ENCODE measurements at regions not wholly inside any gene's neighbourhood (a gene's known extent, or its start where the extent isn't known, plus 50 kb on each side); places are given as distances from the start of the nearest gene placed in this dataset.
"Not testable (repeated sequence)": the region's sequence is repeated elsewhere in the genome, so short reads cannot be mapped to it uniquely, and the experiment has no call there.

DNA sequence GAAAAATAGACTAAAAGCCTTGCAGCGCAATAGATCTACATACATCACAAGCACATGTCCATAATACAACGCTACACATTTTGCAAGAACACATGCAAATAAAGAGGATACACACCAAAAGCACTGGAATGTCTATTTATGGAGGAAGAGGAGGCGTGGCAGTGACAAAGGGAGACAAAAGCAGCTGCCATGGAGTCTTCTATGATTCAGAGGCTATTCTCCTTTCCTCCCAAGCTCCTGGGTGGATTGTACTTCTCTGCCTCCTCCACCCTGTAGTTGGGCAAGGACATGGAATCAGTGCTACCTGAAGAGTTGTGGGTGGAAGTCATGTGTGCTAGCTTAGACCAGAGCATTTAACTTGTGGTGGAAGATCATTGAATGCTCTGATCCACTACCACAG is 57.9 kb upstream of the ABHD2 start:
- no peak overlapping the region for H3K4me3 ChIP-seq
- H3K4me1 ChIP-seq, result no peaks in the 10 kb centered on the region
- H3K9me3 Mint-ChIP-seq, result peaks cover 3% of the 10 kb centered on the region
- peaks cover 2% of the 10 kb centered on the region for H3K27me3 Mint-ChIP-seq (ENCODE audit: insufficient read depth, low read depth)
- no peak overlapping the region for H3K9ac ChIP-seq
- H3K36me3 Mint-ChIP-seq, result no peaks in the 10 kb centered on the region
- H3F3A ChIP-seq (ENCODE audit: low read depth), result peaks cover 9% of the 10 kb centered on the region
- no peak overlapping the region for H3K4me2 ChIP-seq
- DNase-seq (ENCODE audit: low spot score), result no peak
- peaks cover 3% of the 10 kb centered on the region for H3K4me1 Mint-ChIP-seq
- H2AFZ ChIP-seq (replicated peaks), result no peak overlapping the region
- no peaks in the 10 kb centered on the region for H3K27me3 ChIP-seq
- H3K36me3 ChIP-seq, result no peaks in the 10 kb centered on the region
- H3K27ac ChIP-seq, result no peak overlapping the region
- no peaks in the 10 kb centered on the region for H3K79me2 ChIP-seq (ENCODE audit: low read depth)
- H3K4me3 Mint-ChIP-seq, result no peak overlapping the region
- no peak overlapping the region for H3K27ac Mint-ChIP-seq
- no peak for TF ChIP-seq EZH2 (IDR thresholded peaks at IDR 0.05)
- TF ChIP-seq EZH2phosphoT487 (IDR thresholded peaks at IDR 0.05), result no peak
- H4K20me1 ChIP-seq (ENCODE audit: low read depth), result no peaks in the 10 kb centered on the region
- no peaks in the 10 kb centered on the region for H3K9me3 ChIP-seq (ENCODE audit: low read depth)

- not testable (repeated sequence) for H3K27ac ChIP-seq; H3K27me3 ChIP-seq; H3K27ac Mint-ChIP-seq; H3K4me1 ChIP-seq; H3K9ac ChIP-seq; H3K4me1 Mint-ChIP-seq; H3K36me3 ChIP-seq; H3K4me2 ChIP-seq; H3F3A ChIP-seq (ENCODE audit: low read depth); H3K27me3 Mint-ChIP-seq (ENCODE audit: insufficient read depth, low read depth); H3K4me3 ChIP-seq; H3K36me3 Mint-ChIP-seq; H4K20me1 ChIP-seq (ENCODE audit: low read depth); H3K4me3 Mint-ChIP-seq; DNase-seq (ENCODE audit: low spot score); H3K9me3 Mint-ChIP-seq; H2AFZ ChIP-seq (replicated peaks); H3K9me3 ChIP-seq (ENCODE audit: low read depth); H3K79me2 ChIP-seq (ENCODE audit: low read depth)
These were observed 56.5 kb upstream of the ABHD2 start for GRCh38 chr15:89031637-89032285.

DNA sequence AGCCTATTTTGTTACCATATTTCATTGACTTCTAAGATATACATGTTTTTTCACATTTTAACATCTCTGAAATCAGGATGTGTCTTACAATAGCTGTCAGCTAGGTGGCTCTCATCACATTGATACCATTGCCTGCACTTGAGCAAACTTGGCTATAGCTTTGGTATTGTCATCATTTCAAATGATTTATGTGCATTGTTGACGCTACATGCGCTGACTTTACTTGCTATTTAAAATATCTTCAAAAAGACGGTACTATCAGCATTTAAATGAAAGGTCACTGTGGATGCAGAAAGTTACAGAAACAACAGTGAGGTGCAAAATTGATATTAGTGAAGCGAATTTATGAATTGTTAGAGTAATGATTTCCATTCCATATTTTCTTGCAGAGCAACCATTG is 54.0 kb upstream of the ABHD2 start:
- Histone ChIP-seq H4K20me1 (ENCODE audit: low read depth) (no peaks in the 10 kb centered on the region), H3K4me2 (no peak overlapping the region), H3K4me1 (no peaks in the 10 kb centered on the region), H3F3A (ENCODE audit: low read depth) (no peaks in the 10 kb centered on the region), H3K27ac (no peak overlapping the region), H3K79me2 (ENCODE audit: low read depth) (no peaks in the 10 kb centered on the region), H3K9me3 (ENCODE audit: low read depth) (no peaks in the 10 kb centered on the region), H3K27me3 (no peaks in the 10 kb centered on the region), H2AFZ (replicated peaks) (no peak overlapping the region), H3K9ac (no peak overlapping the region), H3K4me3 (no peak overlapping the region), H3K36me3 (no peaks in the 10 kb centered on the region)
- Mint-ChIP-seq H3K4me3 (no peak overlapping the region), H3K36me3 (no peaks in the 10 kb centered on the region), H3K27ac (no peak overlapping the region), H3K9me3 (peaks cover 3% of the 10 kb centered on the region), H3K4me1 (no peaks in the 10 kb centered on the region), H3K27me3 (ENCODE audit: insufficient read depth, low read depth) (peaks cover 2% of the 10 kb centered on the region)
- DNase-seq (ENCODE audit: low spot score), result no peak
- TF ChIP-seq EZH2 (IDR thresholded peaks at IDR 0.05), result no peak
- no peak for TF ChIP-seq EZH2phosphoT487 (IDR thresholded peaks at IDR 0.05)
- TF ChIP-seq, protein P1, sequence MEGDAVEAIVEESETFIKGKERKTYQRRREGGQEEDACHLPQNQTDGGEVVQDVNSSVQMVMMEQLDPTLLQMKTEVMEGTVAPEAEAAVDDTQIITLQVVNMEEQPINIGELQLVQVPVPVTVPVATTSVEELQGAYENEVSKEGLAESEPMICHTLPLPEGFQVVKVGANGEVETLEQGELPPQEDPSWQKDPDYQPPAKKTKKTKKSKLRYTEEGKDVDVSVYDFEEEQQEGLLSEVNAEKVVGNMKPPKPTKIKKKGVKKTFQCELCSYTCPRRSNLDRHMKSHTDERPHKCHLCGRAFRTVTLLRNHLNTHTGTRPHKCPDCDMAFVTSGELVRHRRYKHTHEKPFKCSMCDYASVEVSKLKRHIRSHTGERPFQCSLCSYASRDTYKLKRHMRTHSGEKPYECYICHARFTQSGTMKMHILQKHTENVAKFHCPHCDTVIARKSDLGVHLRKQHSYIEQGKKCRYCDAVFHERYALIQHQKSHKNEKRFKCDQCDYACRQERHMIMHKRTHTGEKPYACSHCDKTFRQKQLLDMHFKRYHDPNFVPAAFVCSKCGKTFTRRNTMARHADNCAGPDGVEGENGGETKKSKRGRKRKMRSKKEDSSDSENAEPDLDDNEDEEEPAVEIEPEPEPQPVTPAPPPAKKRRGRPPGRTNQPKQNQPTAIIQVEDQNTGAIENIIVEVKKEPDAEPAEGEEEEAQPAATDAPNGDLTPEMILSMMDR (IDR thresholded peaks at IDR 0.05), result no peak

- Histone ChIP-seq H3K79me2 (ENCODE audit: low read depth) (no peaks in the 10 kb centered on the region), H3K27ac (no peak overlapping the region), H3K36me3 (no peaks in the 10 kb centered on the region), H3K9ac (no peak overlapping the region), H3K4me3 (no peak overlapping the region), H4K20me1 (ENCODE audit: low read depth) (no peaks in the 10 kb centered on the region), H3K4me1 (no peaks in the 10 kb centered on the region), H3F3A (ENCODE audit: low read depth) (no peaks in the 10 kb centered on the region), H3K9me3 (ENCODE audit: low read depth) (no peaks in the 10 kb centered on the region), H2AFZ (replicated peaks) (no peak overlapping the region), H3K27me3 (no peaks in the 10 kb centered on the region), H3K4me2 (no peak overlapping the region)
- TF ChIP-seq EZH2 (IDR thresholded peaks at IDR 0.05) (no peak), EZH2phosphoT487 (IDR thresholded peaks at IDR 0.05) (no peak)
- TF ChIP-seq, protein P1 (IDR thresholded peaks at IDR 0.05), result no peak
- H3K4me1 Mint-ChIP-seq, result no peaks in the 10 kb centered on the region
- peaks cover 2% of the 10 kb centered on the region for H3K27me3 Mint-ChIP-seq (ENCODE audit: insufficient read depth, low read depth)
- no peak overlapping the region for H3K27ac Mint-ChIP-seq
- H3K36me3 Mint-ChIP-seq, result no peaks in the 10 kb centered on the region
- H3K9me3 Mint-ChIP-seq, result no peaks in the 10 kb centered on the region
- H3K4me3 Mint-ChIP-seq, result no peak overlapping the region
- no peak for DNase-seq (ENCODE audit: low spot score)
These were observed 53.1 kb upstream of the ABHD2 start for GRCh38 chr15:89035150-89035549.
